ENCODE measurements at regions not wholly inside any gene's neighbourhood (a gene's known extent, or its start where the extent isn't known, plus 50 kb on each side); places are given as distances from the start of the nearest gene placed in this dataset.
"Not testable (repeated sequence)": the region's sequence is repeated elsewhere in the genome, so short reads cannot be mapped to it uniquely, and the experiment has no call there.

DNA sequence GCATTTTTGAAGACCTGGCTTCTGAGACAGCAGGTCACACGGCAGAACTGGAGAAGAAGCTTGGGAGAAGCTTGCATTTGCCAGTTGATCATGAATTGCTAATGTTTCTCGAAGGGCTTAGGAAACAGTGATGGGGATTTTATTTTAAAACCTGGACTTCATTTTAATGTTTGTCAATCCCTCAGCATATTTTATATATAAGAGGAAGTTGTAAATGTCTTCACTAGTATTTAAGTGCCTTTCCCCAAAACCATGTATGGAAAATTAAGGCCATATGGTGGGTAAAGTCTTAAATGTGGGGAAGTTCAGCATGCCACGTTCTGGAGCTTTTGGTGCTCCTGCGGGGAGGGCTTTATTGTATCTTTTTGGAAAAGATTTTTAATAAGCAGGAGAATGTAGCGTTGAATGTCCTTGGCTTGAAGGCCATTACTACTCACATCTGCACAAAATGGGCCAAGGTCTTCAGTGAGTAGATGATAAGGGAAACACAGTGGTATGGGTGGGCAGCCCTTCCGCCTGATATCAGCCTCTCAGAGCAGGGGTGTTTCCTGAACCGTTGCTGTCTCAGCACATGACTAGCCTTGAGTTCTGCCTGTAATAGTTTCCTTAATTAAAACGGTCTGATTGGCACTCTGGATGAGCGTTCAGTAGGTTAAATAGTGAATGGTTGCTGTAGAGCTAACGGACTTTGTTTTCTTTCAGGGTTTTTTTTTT lies 511.4 kb downstream of the PCNX1 start:
- DNase-seq (ENCODE audit: low read depth in 1 of 2, low spot score in 1 of 2), result no peak

DNA sequence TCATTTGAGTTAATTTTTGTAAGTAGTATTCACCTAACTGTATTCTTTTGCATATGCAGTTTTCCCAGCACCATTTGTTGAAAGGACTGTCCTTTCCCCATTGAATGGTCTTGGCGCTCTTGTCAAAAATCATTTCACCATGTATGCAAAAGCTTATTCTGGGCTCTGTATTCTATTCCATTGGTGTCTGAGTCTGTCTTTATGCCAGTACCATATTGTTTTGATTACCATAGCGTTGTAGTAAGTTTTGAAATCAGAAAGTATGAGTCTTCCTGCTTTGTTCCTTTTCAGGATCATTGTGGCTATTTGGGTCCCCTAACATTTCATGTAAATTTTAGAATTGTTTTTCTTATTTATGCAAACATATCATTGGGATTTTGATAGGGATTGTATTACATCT lies 508.7 kb upstream of the RGS6 start:
- no peak for DNase-seq (ENCODE audit: low read depth in 1 of 2, low spot score in 1 of 2)

DNA sequence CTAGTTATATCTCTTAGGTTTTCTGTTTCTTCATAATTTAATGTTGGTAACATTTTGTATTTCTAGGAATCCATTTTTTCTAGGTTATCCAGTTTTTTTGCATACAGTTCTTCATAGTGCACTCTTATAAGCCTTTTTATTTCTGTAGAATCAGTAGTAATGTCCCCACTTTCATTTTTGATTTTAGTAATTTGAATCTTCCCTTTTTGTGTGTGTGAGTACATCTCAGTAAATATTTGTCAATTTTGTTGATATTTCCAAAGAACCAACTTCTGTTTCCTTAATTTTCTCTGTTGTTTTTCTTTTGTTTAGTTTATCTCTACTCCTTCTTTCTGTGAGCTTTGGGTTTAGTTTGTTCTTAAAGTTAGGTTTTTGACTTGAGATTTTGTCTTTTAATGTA lies 507.3 kb upstream of the RGS6 start:
- DNase-seq (ENCODE audit: low read depth in 1 of 2, low spot score in 1 of 2), result no peak

DNA sequence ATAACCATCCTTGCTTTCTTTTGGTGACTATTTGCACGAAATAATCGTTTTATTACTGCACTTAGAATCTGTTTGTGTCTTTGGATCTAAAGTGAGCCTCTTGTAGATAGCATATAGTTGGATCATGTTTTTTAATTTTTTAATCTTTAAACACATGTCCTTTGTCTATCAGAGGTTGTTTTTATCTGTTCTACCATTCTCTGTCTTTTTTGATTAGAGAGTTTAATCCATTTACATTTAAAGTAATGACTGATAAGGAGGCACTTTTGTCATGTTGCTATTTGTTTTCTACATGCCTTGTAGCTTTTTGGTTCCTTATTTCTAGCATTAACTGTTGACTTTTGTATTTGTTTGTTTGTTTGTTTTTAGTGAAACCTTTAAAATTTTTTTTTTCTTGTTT lies 506.2 kb upstream of the RGS6 start:
- DNase-seq (ENCODE audit: low read depth in 1 of 2, low spot score in 1 of 2), result no peak

DNA sequence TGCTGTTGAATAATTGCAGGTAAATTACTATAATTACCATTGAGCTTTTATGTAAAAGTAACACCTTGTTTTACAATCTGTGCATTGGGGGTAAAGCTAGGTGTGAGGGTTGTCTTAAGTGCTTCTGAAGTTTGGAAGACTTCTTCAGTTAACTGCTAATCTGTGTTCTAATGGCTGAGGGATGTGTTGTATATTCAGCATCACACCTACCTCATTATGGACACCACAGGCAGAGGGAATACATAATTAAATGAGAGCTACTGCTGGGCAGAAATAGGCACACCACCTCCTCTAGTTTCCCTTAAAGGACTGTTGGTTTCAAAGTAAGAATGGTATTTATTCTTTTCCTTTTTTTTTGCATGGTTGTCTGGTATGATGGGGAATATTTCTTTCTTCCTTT lies 502.3 kb upstream of the RGS6 start:
- no peak for DNase-seq (ENCODE audit: low read depth in 1 of 2, low spot score in 1 of 2)

DNA sequence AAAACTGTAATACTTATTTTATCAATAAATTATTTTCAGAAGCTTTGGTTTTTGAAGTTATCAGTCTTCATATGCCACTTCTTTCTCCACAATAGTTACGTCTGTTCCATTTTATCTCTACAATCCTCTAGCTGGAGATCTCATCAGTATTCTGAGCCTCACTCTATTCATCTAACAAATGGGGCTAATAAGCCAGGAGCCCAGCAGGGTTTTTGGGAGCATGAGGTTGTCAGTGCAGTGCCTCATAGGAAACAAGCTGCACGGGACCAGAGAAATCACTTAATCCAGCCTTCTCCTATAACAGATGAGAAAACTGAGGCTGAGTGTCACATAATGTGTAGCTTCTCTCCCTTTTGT lies 501.9 kb upstream of the RGS6 start:
- DNase-seq (ENCODE audit: low read depth in 1 of 2, low spot score in 1 of 2), result no peak

DNA sequence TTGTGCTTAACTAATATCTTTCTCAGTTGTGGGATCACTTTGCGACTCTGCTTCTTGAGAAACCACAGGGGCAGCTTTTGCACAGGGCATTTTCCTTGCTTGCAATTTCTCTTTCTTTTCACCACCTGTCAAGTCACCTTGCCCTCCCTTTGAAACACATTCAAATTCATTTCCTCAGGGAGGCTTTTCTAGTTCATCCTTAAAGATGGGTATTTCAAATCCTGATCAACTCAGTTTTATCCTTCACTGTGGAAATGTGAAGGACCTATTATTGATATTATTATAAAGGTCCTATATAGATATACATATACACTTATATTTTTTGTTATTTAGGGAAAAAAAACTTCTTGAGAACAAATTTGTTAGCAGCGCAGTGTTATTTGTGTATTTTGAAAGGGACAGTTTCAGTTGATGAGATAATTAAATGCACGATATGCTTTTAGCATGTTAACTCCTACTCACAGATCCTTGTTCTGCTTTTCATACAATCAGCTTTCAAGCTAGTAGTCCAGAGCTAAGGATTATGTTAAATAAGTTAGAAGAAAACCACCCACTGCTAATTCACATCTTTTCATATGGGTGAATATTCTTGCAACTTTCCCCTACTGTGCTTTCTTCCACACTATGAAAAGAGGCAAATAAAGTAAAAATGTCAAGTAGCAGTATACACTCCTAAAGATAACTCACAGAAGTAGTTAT lies 501.4 kb upstream of the RGS6 start:
- no peak for DNase-seq (ENCODE audit: low read depth in 1 of 2, low spot score in 1 of 2)

DNA sequence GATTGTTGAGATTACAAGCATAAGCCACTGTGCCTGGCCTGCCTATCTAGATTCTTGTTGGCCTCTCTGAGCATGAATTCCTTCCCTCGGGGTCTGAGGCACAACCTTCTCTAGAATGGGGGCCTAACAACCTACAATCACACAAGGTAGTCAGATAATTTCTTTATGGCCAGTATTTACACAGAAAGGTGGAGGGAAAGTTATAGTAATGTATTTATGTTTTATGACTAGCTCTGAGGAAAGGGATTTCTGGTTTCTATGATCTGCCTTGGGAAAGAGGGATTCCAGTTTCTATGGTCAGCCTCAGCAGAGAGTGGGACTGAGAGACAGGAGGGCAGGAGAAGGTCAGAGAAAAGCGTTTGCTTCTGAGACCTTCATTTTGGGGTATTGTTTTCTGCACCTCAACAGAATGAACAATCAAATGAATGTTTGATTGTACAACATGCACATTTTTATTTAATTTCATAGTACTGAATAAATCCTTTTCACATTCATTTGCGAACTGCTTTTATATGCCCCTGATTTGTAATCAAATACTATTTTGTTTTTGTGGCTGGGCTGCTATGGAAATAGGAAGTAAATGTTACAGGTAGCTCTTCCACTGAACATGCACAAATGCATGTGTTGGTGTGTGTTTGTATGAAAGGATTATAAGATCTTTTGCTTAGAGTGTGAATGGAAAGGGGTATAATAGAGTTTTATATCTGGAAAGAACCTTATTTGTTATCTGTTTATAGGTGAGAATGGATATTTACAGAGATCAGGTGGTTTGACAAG lies 499.7 kb upstream of the RGS6 start:
- DNase-seq (ENCODE audit: low read depth in 1 of 2, low spot score in 1 of 2), result no peak

DNA sequence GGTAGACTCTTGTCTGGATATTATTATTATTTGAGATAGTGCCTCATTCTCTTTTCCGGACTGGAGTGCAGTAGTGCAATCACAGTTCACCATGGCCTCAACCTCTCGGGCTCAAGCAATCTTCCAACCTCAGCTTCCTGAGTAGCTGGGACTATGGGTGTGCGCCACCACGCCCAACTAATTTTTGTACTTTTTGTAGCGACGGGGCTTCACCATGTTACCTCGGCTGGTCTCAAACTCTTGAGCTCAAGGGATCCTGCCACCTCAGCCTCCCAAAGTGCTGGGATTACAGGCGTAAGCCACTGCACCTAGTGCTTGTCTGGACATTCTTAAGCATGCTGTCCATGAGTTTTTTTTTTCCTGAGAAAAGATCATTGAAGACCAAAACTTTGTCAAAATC lies 498.9 kb upstream of the RGS6 start:
- DNase-seq (ENCODE audit: low read depth in 1 of 2, low spot score in 1 of 2), result no peak

DNA sequence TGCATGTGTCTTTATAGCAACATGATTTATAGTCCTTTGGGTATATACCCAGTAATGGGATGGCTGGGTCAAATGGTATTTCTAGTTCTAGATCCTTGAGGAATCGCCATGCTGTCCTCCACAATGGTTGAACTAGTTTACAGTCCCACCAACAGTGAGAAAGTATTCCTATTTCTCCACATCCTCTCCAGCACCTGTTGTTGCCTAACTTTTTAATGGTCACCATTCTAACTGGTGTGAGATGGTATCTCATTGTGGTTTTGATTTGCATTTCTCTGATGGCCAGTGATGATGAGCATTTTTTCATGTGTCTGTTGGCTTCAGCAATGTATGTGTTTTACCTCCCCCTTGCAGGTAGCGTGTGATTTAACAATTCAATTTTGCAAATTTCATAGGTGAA lies 496.6 kb upstream of the RGS6 start:
- DNase-seq (ENCODE audit: low read depth in 1 of 2, low spot score in 1 of 2), result not testable (repeated sequence)

DNA sequence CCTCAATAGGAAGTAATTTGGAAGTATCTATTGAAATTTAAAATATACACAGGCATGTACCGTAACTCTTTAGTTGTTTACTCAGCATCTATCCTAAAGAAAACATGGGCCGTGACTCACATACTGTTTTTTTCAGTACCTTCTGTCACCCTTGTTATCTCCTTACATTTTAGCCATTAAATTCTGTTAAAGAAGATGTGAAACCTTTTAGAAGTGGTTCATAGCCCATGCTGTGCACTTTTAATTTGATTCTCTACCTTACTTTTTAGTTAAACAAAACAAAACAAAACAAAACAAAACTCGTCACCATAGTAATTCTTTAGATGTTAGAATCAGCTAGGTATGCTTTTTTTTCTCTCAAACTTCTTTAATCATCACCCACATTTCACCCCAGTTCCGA lies 494.4 kb upstream of the RGS6 start:
- DNase-seq (ENCODE audit: low read depth in 1 of 2, low spot score in 1 of 2), result no peak

DNA sequence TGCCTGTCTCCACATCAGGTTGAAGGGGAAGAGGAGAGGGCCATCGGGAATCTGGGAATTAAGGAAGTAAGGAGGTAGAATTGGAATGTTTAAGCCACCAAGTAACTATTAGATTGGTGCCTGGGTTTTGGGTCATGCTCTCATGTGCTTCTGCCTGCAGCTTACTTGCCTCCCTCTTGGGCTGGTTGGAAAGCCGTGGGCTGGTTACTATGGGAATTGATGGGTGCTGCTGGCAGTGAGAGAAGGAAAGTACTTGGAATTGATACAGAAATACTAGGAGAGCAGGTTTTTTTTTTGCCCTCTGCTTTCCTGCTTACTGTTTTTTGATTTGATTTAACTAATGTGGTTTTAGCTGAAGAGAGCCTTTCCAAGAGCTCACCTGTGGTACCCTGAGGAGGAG lies 493.5 kb upstream of the RGS6 start:
- no peak for DNase-seq (ENCODE audit: low read depth in 1 of 2, low spot score in 1 of 2)

DNA sequence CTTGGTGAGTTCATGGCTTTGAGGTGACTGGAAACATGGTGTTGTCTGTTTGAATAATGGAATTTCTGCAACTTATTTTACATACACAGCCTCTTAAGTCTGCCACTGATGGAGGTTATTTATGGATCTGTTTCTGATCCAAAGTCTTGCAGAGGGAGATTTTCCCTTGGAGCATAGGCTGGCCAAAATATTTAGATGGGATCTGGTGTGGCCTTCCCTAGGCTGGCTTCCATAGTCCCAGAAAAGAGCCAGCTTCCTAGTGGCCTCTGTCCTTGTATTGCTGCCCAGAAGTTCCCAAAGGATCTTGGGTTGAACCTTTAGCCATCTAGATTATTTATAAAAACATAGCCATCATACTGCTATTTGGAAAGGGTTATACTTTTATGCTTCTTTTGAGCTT lies 491.1 kb upstream of the RGS6 start:
- no peak for DNase-seq (ENCODE audit: low read depth in 1 of 2, low spot score in 1 of 2)

DNA sequence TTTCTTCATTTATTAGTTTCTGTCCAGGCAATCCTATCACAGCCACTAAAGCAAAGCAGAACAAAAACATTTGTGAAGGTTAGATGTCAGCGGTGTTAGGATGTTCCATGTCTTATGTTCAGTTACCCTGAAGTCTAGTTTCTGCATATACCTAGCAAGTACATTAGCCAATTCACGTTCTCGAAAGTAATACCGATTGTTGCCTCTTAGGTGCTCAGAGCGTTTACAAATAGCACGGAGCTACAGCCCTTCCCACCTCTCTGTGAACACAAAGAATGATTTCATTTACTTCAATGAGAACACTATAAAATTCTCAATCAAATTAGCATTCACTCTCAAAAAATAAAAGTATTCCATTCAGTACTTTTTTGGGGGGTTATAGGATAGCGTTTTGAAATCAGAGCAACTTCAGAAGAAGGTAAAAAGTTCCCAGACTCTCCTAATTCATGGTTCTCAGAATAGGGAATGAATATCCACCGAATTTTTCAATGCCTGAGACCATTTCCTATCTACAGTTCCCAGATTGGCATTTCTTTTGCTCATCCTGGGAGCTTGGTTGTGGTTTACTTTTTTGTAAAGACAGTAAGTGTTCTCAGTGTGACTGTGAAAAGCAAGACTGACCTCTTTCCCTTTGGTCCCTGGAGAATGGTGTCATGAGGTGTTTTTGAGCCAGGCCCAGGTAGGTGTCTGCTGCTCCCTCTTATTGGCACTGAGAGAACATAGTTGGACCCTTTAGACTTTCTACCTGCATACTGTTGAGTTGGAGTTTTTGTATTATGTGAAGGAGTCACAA lies 488.0 kb upstream of the RGS6 start:
- DNase-seq (ENCODE audit: low read depth in 1 of 2, low spot score in 1 of 2), result no peak

DNA sequence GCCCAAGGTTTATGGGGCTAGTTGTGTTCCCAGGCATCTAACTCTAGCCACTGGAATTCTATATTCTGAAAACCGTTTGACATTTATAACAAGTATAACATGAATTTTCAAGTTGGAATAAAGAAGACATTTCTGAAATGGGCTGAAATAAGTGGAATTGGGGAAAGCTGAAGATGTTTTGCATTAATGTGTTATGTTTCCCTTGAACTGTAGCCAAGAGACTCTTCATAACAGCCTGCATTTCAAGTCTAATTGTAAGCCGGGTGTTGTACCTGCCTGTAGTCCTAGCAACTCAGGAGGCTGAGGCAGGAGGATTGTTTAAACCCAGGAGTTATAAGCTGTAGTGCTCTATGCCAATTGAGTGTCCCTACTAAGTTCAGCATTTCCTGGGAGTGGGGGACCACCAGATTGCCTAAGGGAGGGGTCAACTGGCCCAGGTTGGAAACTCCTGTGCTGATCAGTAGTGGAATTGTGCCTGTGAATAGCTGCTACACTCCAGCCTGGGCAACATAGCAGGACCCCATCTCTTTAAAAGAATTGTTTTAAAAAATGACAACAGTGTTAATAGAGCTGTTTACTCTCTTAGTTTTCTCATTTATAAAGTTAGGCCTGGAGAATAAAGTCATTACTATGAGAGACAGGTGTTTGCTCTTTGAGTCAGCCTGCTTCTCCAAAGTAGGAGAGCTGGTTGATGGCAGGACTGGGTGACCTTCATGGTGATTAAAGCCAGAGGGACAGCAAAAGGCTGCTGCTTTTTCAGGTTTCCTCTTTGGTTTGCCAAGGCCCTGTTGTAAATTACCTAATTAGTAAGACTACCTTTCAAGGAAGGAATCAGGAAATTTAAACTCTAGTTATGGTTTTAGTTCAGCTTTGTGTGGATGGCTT lies 483.6 kb upstream of the RGS6 start:
- no peak for DNase-seq (ENCODE audit: low read depth in 1 of 2, low spot score in 1 of 2)

DNA sequence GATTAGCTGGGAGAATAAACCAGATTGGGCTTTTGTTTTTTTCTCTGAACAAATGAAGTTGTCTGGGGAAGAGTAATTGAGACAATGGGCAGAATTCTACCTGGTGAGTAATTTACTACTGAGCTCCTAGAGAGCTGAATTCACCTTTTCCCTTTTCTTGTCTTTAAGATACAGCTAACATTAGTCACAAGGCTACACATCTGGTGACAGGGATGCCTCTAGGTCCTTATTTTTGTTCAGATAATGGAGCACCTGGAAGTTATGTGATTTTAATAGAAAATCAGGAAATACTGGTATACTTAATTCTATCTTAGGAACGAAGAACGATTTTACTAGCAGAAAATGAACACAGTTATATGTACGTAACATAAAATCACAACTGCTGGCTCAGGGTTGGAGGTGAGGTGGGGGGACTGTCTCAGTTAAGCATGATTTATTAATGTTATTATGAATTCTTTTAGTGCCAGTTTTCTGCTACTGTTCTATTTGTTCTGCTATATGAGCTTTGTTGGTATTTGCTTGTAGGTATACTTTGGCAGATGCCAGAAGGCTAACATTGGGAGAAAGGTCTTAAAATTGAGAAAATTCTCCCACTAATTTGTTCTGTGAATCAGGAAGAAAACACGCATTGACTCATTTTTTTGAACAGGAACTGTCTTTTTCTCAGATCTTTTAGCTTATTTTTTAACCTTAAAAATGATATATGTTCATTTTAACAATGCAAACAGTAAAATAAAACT lies 482.7 kb upstream of the RGS6 start:
- DNase-seq (ENCODE audit: low read depth in 1 of 2, low spot score in 1 of 2), result no peak

DNA sequence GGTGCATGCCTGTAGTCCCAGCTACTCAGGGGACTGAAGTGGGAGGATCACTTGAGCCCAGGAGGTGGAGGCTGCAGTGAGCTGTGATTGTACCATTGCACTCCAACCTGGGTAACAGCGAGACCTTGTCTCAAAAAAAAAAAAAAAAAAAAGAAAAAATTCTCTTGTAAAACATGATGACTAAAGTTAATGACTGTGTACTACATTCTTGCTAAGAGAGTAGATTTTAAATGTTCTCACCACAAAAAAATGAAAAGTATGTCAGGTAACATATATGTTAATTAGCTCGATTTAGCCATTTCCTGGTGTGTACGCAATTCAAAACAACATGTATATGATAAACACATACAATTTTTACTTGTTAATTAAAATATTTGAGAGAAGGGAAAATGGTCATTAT lies 480.7 kb upstream of the RGS6 start:
- no peak for DNase-seq (ENCODE audit: low read depth in 1 of 2, low spot score in 1 of 2)

DNA sequence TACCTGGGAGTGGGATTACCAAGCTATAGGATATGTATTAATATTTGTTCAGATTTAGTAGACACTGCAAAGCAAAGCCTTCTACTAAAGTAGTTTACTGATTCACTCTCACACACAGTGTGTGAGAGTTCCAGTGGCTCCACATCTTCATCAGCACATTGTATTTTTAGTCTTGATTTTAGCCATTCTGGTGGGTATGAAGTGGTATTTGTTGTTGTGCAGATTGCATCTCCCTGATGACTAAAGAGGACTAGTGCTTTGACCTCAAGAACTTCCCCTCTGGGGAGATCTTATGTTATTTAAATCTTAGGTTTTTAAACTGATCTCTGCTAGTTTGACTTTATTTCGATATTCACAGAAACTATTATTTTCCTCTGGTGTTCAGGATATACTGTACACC lies 479.7 kb upstream of the RGS6 start:
- no peak for DNase-seq (ENCODE audit: low read depth in 1 of 2, low spot score in 1 of 2)

DNA sequence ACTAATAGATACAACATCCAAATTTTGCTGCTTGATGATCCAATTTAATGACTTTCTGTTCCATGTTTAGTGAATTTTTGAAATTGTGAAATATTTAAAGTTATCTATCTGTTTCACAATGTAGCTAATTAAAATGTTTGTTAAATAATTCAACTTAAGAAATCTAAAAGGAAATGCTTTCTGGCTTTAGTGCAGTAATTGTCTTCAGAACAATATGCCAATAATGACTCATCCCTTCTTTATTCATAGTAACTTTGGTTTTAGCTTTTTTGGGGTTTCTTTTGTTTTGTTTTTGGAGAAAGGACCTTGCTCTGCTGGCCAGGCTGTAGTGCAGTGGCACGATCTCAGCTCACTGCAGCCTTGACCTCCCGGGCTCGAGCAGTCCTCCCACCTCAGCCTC lies 479.2 kb upstream of the RGS6 start:
- no peak for DNase-seq (ENCODE audit: low read depth in 1 of 2, low spot score in 1 of 2)

DNA sequence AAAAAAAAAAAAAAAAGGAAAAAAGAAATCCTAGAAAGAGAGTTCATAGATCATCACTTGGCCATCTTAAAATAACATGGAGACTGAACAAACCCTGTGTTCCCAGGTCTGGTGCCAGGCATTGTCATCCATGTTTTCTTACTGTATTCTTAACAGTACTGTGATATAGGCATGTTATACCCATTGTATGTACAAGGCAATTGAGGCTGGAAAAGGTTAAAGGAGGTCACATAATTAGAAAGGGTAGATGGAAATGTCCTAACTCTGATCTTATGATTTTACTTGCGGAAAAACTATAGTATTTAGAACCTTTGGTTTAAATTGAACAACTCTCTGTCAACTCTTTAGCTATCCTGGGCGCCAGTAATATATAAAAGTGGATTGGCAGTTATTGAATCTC lies 478.2 kb upstream of the RGS6 start:
- DNase-seq (ENCODE audit: low read depth in 1 of 2, low spot score in 1 of 2), result no peak

All from stimulated activated CD4-positive, alpha-beta T cell treated with anti-CD3 and anti-CD28 coated beads, Interleukin-15, amount 100 ng/mL, for 1 hour (primary cell).